Neural progenitor cell (in vitro differentiated cells): ENCODE measurements at regions not wholly inside any gene's neighbourhood (a gene's known extent, or its start where the extent isn't known, plus 50 kb on each side); places are given as distances from the start of the nearest gene placed in this dataset.

Experiments
- DNase-seq: peaks from one replicate; pipeline ENCODE4 v3.0.0-alpha.2; 2016; ENCODE audit warnings: low spot score
- H2AFZ ChIP-seq: fragments of 200-600 bp; sonication (generic); replicated peaks from 2 replicates; pipeline ENCODE4 v1.6.1; 2016; ENCODE audit warnings: antibody characterized with exemption
- H3F3A ChIP-seq: fragments of 200-600 bp; sonication (generic); 2 replicates; pipeline ENCODE4 v1.6.1; 2016; ENCODE audit warnings: antibody characterized with exemption, low read depth
- H3K27ac ChIP-seq: fragments of 200-600 bp; sonication (generic); 2 replicates; pipeline ENCODE4 v1.5.1; 2016; ENCODE audit warnings: mild to moderate bottlenecking
- H3K27me3 ChIP-seq: fragments of 200-600 bp; sonication (generic); 2 replicates; pipeline ENCODE4 v1.6.1; 2016; ENCODE audit warnings: mild to moderate bottlenecking, moderate library complexity
- H3K36me3 ChIP-seq: fragments of 200-600 bp; sonication (generic); 2 replicates; pipeline ENCODE4 v1.5.1; 2016
- H3K4me1 ChIP-seq: fragments of 200-600 bp; sonication (generic); 2 replicates; pipeline ENCODE4 v1.6.1; 2016; ENCODE audit warnings: mixed run types
- H3K4me2 ChIP-seq: fragments of 200-600 bp; sonication (generic); 2 replicates; pipeline ENCODE4 v1.6.1; 2016
- H3K4me3 ChIP-seq: fragments of 200-600 bp; sonication (generic); 2 replicates; pipeline ENCODE4 v1.5.1; 2016
- H3K79me2 ChIP-seq: fragments of 200-600 bp; sonication (generic); 2 replicates; pipeline ENCODE4 v1.6.1; 2016; ENCODE audit warnings: low read depth
- H3K9ac ChIP-seq: fragments of 200-600 bp; sonication (generic); 2 replicates; pipeline ENCODE4 v1.6.1; 2016
- H3K9me3 ChIP-seq: fragments of 200-600 bp; sonication (generic); 2 replicates; pipeline ENCODE4 v1.5.1; 2016; ENCODE audit warnings: low read depth
- H4K20me1 ChIP-seq: fragments of 200-600 bp; sonication (generic); 2 replicates; pipeline ENCODE4 v1.6.1; 2016; ENCODE audit warnings: low read depth
- H3K27ac Mint-ChIP-seq: 3 replicates; pipeline ENCODE4 v1.8.0; 2021; ENCODE audit warnings: mixed read lengths
- H3K27me3 Mint-ChIP-seq: 2 replicates; pipeline ENCODE4 v1.8.0; 2022; ENCODE audit warnings: low read depth, mild to moderate bottlenecking, inconsistent platforms, moderate library complexity, mixed read lengths; ENCODE audit not compliant: insufficient read depth
- H3K36me3 Mint-ChIP-seq: 3 replicates; pipeline ENCODE4 v1.8.0; 2021; ENCODE audit warnings: mixed read lengths
- H3K4me1 Mint-ChIP-seq: 3 replicates; pipeline ENCODE4 v1.8.0; 2021; ENCODE audit warnings: mixed read lengths
- H3K4me3 Mint-ChIP-seq: 3 replicates; pipeline ENCODE4 v1.8.0; 2021; ENCODE audit warnings: mild to moderate bottlenecking, moderate library complexity, mixed read lengths
- H3K9me3 Mint-ChIP-seq: 3 replicates; pipeline ENCODE4 v1.8.0; 2020; ENCODE audit warnings: mixed read lengths
- EZH2 ChIP-seq: fragments of 200-600 bp; sonication (generic); IDR thresholded peaks from 2 replicates; pipeline ENCODE4 v1.6.1; 2017; ENCODE audit warnings: antibody characterized with exemption, mild to moderate bottlenecking, moderate library complexity
- EZH2phosphoT487 ChIP-seq: fragments of 200-600 bp; sonication (generic); IDR thresholded peaks from 2 replicates; pipeline ENCODE4 v1.6.1; 2017; ENCODE audit warnings: antibody characterized with exemption
- TF ChIP-seq, protein P1 (sequence below): fragments of 200-600 bp; sonication (generic); IDR thresholded peaks from 2 replicates; pipeline ENCODE4 v1.5.1; 2017; ENCODE audit warnings: antibody characterized with exemption, mild to moderate bottlenecking

DNA sequence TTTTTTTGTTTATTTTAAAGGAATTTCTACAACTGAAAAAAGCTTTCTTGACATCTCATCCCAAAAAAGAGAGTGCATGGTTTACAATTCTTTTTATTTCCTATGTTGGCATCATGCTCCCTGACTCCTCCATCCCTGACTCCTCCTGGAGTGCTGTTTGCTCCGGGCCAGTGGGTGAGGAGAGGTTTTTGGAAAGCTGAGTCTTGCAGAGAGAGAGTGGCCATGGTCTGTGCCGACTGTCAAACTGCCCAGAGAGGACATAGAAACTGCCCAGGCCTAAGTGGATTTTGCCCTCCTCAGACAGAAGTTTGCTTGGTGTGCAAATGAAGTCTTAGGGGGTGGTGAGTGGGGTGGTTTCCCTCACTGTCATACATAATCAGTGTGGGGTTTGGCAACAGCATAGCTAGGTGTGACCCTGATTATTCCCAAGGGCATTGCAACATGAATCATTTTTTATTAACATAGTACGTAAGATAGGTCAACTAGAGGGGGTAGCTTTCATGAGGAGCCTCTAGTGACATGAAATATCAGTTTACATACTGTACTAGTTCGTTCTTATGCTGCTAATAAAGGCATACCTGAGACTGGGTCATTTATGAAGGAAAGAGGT, 179.8 kb upstream of the UBL3 start:
- H3K79me2 ChIP-seq: no peaks in the 10 kb centered on the region
- H3K36me3 ChIP-seq: no peaks in the 10 kb centered on the region
- no peaks in the 10 kb centered on the region for H3K4me1 ChIP-seq
- no peaks in the 10 kb centered on the region for H3K9me3 ChIP-seq
- H3K27ac ChIP-seq: no peak overlapping the region
- Mint-ChIP-seq H3K27ac (no peak overlapping the region), H3K36me3 (no peaks in the 10 kb centered on the region), H3K27me3 (peaks cover 8% of the 10 kb centered on the region), H3K9me3 (no peaks in the 10 kb centered on the region), H3K4me3 (no peak overlapping the region), H3K4me1 (peaks cover 7% of the 10 kb centered on the region)
- no peaks in the 10 kb centered on the region for H3F3A ChIP-seq
- no peak for DNase-seq
- H3K4me2 ChIP-seq: no peak overlapping the region
- no peak overlapping the region for H3K9ac ChIP-seq
- H3K27me3 ChIP-seq: no peaks in the 10 kb centered on the region
- no peaks in the 10 kb centered on the region for H4K20me1 ChIP-seq
- no peak overlapping the region for H2AFZ ChIP-seq
- TF ChIP-seq, protein P1, sequence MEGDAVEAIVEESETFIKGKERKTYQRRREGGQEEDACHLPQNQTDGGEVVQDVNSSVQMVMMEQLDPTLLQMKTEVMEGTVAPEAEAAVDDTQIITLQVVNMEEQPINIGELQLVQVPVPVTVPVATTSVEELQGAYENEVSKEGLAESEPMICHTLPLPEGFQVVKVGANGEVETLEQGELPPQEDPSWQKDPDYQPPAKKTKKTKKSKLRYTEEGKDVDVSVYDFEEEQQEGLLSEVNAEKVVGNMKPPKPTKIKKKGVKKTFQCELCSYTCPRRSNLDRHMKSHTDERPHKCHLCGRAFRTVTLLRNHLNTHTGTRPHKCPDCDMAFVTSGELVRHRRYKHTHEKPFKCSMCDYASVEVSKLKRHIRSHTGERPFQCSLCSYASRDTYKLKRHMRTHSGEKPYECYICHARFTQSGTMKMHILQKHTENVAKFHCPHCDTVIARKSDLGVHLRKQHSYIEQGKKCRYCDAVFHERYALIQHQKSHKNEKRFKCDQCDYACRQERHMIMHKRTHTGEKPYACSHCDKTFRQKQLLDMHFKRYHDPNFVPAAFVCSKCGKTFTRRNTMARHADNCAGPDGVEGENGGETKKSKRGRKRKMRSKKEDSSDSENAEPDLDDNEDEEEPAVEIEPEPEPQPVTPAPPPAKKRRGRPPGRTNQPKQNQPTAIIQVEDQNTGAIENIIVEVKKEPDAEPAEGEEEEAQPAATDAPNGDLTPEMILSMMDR: no peak
- no peak for TF ChIP-seq EZH2phosphoT487
- no peak for TF ChIP-seq EZH2
- no peak overlapping the region for H3K4me3 ChIP-seq

DNA sequence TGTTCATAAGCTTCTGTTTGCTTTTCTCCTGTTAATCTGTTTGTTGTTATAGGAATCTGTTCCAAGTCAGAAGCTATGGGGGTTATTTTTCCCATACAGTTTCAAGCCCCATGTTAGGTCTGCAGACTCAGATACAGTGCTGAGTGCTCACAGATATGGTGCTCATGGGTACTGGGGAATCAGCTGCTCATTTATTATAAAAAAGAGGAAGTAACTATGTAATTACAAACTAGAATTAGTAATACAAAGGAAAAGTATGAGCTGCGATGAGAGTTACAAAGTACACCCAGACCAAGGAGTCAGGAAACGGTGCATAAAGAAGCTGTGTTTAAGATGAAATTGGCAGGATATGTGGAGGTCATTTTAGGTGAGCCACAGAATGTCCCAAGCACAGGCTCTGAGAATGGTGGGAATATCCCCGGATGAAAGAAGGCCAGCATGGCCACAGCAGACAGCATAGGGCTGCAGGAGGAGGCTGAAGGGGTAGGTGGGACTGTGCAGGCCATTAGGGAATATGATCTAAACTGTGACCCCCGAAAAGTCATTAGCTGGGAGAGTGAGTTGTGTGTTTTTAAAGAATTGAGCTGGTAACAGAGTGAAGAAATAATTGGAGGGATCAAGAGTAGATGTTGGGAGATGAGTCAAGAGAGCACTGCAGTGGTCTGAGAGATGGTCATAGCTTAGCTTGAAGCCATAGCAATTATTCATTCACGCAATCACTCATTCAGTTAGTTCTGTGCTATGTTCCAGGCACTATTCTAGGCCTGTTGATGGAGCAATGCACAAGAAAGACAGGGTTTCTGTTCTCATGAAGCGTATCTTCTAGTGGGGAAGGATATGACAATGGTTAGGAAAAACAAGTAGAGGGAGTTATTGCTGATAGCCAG, 177.4 kb upstream of the UBL3 start:
- no peaks in the 10 kb centered on the region for H3K36me3 ChIP-seq
- H3K4me2 ChIP-seq: no peak overlapping the region
- Mint-ChIP-seq H3K27me3 (peaks cover 10% of the 10 kb centered on the region), H3K27ac (no peak overlapping the region), H3K9me3 (no peaks in the 10 kb centered on the region), H3K4me1 (peaks cover 9% of the 10 kb centered on the region), H3K4me3 (no peak overlapping the region), H3K36me3 (no peaks in the 10 kb centered on the region)
- H3K4me3 ChIP-seq: no peak overlapping the region
- no peaks in the 10 kb centered on the region for H4K20me1 ChIP-seq
- H3F3A ChIP-seq: no peaks in the 10 kb centered on the region
- no peak overlapping the region for H2AFZ ChIP-seq
- no peaks in the 10 kb centered on the region for H3K79me2 ChIP-seq
- DNase-seq: no peak
- TF ChIP-seq EZH2 (no peak), EZH2phosphoT487 (no peak)
- TF ChIP-seq, protein P1: no peak
- no peaks in the 10 kb centered on the region for H3K4me1 ChIP-seq
- no peaks in the 10 kb centered on the region for H3K9me3 ChIP-seq
- no peak overlapping the region for H3K9ac ChIP-seq
- H3K27me3 ChIP-seq: no peaks in the 10 kb centered on the region
- H3K27ac ChIP-seq: no peak overlapping the region

DNA sequence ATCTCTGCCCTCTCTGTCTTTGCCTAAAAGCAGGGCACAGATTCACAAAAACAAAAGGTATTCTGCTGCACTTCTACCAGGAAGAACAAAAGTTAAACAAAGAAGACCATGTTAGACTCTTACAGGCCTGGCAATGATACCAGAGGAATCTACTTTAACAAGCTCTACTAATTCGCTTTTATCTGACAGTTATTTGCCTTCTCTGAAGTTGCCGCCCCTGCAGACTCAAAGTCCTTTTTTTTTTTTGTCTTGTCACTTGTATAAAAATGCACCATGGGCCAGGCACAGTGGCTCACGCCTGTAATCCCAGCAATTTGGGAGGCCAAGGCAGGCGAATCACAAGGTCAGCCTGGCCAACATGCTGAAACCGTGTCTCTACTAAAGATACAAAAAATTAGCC, 176.5 kb upstream of the UBL3 start:
- no peak overlapping the region for H3K9ac ChIP-seq
- Mint-ChIP-seq H3K27ac (no peak overlapping the region), H3K27me3 (peaks cover 14% of the 10 kb centered on the region), H3K4me1 (peaks cover 16% of the 10 kb centered on the region), H3K4me3 (no peak overlapping the region), H3K36me3 (no peaks in the 10 kb centered on the region), H3K9me3 (no peaks in the 10 kb centered on the region)
- no peaks in the 10 kb centered on the region for H3F3A ChIP-seq
- no peak overlapping the region for H3K4me2 ChIP-seq
- H2AFZ ChIP-seq: no peak overlapping the region
- no peak overlapping the region for H3K27ac ChIP-seq
- no peaks in the 10 kb centered on the region for H3K27me3 ChIP-seq
- H3K9me3 ChIP-seq: no peaks in the 10 kb centered on the region
- H4K20me1 ChIP-seq: no peaks in the 10 kb centered on the region
- TF ChIP-seq, protein P1: no peak
- no peak for TF ChIP-seq EZH2phosphoT487
- TF ChIP-seq EZH2: no peak
- no peak for DNase-seq
- no peaks in the 10 kb centered on the region for H3K4me1 ChIP-seq
- H3K79me2 ChIP-seq: no peaks in the 10 kb centered on the region
- no peaks in the 10 kb centered on the region for H3K36me3 ChIP-seq
- H3K4me3 ChIP-seq: no peak overlapping the region
